GM23248 (cell line): ENCODE measurements at regions not wholly inside any gene's neighbourhood (a gene's known extent, or its start where the extent isn't known, plus 50 kb on each side); places are given as distances from the start of the nearest gene placed in this dataset.

ENCODE experiments used
- DNase-seq: peaks from one replicate; pipeline ENCODE4 v3.0.0-alpha.2; 2015
- H2AFZ ChIP-seq: fragments of 200-600 bp; sonication (generic); 2 replicates; pipeline ENCODE4 v1.6.1; 2016; ENCODE audit warnings: antibody characterized with exemption
- H3F3A ChIP-seq: fragments of 200-600 bp; sonication (generic); 2 replicates; pipeline ENCODE4 v1.6.1; 2016; ENCODE audit warnings: mild to moderate bottlenecking, antibody characterized with exemption, mixed run types; ENCODE audit not compliant: insufficient read depth
- H3K27ac ChIP-seq: fragments of 200-600 bp; sonication (generic); 2 replicates; pipeline ENCODE4 v1.5.1; 2016; ENCODE audit warnings: mild to moderate bottlenecking
- H3K27me3 ChIP-seq: fragments of 200-600 bp; sonication (generic); replicated peaks from 2 replicates; pipeline ENCODE4 v1.6.1; 2016; ENCODE audit warnings: mild to moderate bottlenecking; ENCODE audit not compliant: insufficient read depth
- H3K36me3 ChIP-seq: fragments of 200-600 bp; sonication (generic); 2 replicates; pipeline ENCODE4 v1.6.1; 2016; ENCODE audit warnings: low read depth, mild to moderate bottlenecking
- H3K4me1 ChIP-seq: fragments of 200-600 bp; sonication (generic); 2 replicates; pipeline ENCODE4 v1.6.1; 2016; ENCODE audit warnings: mild to moderate bottlenecking; ENCODE audit not compliant: insufficient read depth
- H3K4me2 ChIP-seq: fragments of 200-600 bp; sonication (generic); one replicate; pipeline ENCODE4 v1.6.1; 2016; ENCODE audit warnings: mild to moderate bottlenecking; ENCODE audit not compliant: unreplicated experiment
- H3K4me3 ChIP-seq: fragments of 200-600 bp; sonication (generic); 2 replicates; pipeline ENCODE4 v1.5.1; 2016; ENCODE audit warnings: mild to moderate bottlenecking
- H3K79me2 ChIP-seq: fragments of 200-600 bp; sonication (generic); 2 replicates; pipeline ENCODE4 v1.6.1; 2016; ENCODE audit warnings: mild to moderate bottlenecking; ENCODE audit not compliant: insufficient read depth
- H3K9ac ChIP-seq: fragments of 200-600 bp; sonication (generic); 2 replicates; pipeline ENCODE4 v1.6.1; 2016; ENCODE audit warnings: mild to moderate bottlenecking
- H3K9me2 ChIP-seq: fragments of 200-600 bp; sonication (generic); 2 replicates; pipeline ENCODE4 v1.6.1; 2016; ENCODE audit warnings: mixed run types, mild to moderate bottlenecking, moderate library complexity; ENCODE audit not compliant: insufficient read depth
- H3K9me3 ChIP-seq: fragments of 200-600 bp; sonication (generic); one replicate; pipeline ENCODE4 v1.6.1; 2017; ENCODE audit warnings: low read depth
- H4K20me1 ChIP-seq: fragments of 200-600 bp; sonication (generic); 2 replicates; pipeline ENCODE4 v1.6.0; 2016; ENCODE audit not compliant: insufficient read depth
- EZH2 ChIP-seq: fragments of 200-600 bp; sonication (generic); IDR thresholded peaks from 2 replicates; pipeline ENCODE4 v1.6.1; 2018; ENCODE audit warnings: antibody characterized with exemption, mild to moderate bottlenecking; ENCODE audit not compliant: insufficient read depth, poor library complexity, severe bottlenecking
- EZH2phosphoT487 ChIP-seq: fragments of 200-600 bp; sonication (generic); IDR thresholded peaks from 2 replicates; pipeline ENCODE4 v1.6.1; 2018; ENCODE audit warnings: antibody characterized with exemption, moderate library complexity, mild to moderate bottlenecking, low read depth; ENCODE audit not compliant: insufficient read depth
- WGBS, 2 experiments: methylation state at CpG; one replicate each; pipeline ENCODE4 v1.1.6; 2015 to 2017; ENCODE audit warnings: low lambda C conversion rate in 2 of 2, low coverage in 1 of 2; ENCODE audit errors: missing lambda C conversion rate in 2 of 2; 5-methylcytosine and 5-hydroxymethylcytosine counted together
- in situ Hi-C: fragments of 300-500 bp; cut with MboI; formaldehyde crosslinking; loops from 2 replicates; pipeline ENCODE4 v1.15.0; 2020

DNA sequence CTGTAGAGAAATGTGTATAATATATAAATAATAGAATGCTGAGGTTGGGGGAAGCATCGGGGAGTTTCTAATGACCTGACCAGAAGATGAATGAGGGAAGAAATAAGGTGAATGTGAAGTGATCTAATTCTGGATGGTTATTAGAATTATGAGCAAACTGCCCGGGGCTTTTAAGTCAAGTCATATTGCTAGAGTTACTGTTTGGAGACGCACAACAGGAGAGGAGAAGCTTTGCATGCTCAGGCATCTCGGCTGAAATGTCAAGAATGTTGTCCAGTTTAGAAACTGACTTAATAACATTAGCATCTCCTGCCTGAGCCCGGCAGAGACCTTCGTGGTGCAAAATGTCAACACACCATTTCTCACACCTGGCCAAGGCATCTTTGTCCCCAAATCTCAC, 119.1 kb downstream of the RRAGC start:
- peak; percentile 4 for DNase-seq
- H4K20me1 ChIP-seq = no peaks in the 10 kb centered on the region
- H3K9me3 ChIP-seq = no peaks in the 10 kb centered on the region
- H2AFZ ChIP-seq = no peak overlapping the region
- H3K9me2 ChIP-seq = no peaks in the 10 kb centered on the region
- H3K27ac ChIP-seq = no peak overlapping the region
- 24 to 36% methylated on average over 6 of the region's 6 CpGs for WGBS, 2 experiments
- H3F3A ChIP-seq = no peaks in the 10 kb centered on the region
- no peak overlapping the region for H3K4me2 ChIP-seq
- in situ Hi-C loops = no loop called here
- TF ChIP-seq EZH2 (no peak), EZH2phosphoT487 (no peak)
- no peaks in the 10 kb centered on the region for H3K36me3 ChIP-seq
- H3K4me1 ChIP-seq = no peaks in the 10 kb centered on the region
- no peaks in the 10 kb centered on the region for H3K79me2 ChIP-seq
- H3K27me3 ChIP-seq = no peaks in the 10 kb centered on the region
- H3K9ac ChIP-seq = no peak overlapping the region
- no peak overlapping the region for H3K4me3 ChIP-seq

DNA sequence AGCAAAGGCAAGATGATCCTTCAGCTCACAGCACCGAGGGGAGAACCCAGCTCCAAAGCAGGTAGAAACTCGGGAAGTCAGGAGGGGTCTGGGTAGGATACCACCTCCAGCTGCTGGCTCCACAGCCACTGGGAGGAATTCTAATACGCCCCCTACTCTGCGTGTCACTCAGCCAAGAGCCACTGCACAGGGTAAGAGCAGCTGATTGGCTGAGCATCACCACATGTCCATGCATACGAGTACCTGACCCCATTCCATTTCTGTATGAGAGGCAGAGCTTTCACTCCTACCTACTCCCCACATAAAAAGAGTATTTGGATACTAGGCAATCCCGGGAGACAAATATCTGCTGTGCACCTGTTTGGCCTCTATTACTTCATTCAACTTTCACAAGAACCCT, 121.4 kb downstream of the RRAGC start:
- no peaks in the 10 kb centered on the region for H3K4me1 ChIP-seq
- DNase-seq = no peak
- no peak overlapping the region for H2AFZ ChIP-seq
- no peaks in the 10 kb centered on the region for H3K36me3 ChIP-seq
- in situ Hi-C loops = no loop called here
- H4K20me1 ChIP-seq = no peaks in the 10 kb centered on the region
- no peak overlapping the region for H3K27ac ChIP-seq
- TF ChIP-seq EZH2 = no peak
- no peak for TF ChIP-seq EZH2phosphoT487
- WGBS, 2 experiments = 7 to 12% methylated on average over 6 of the region's 6 CpGs
- no peak overlapping the region for H3K9ac ChIP-seq
- no peaks in the 10 kb centered on the region for H3K79me2 ChIP-seq
- H3K27me3 ChIP-seq = no peaks in the 10 kb centered on the region
- no peak overlapping the region for H3K4me3 ChIP-seq
- H3K9me2 ChIP-seq = no peaks in the 10 kb centered on the region
- H3K4me2 ChIP-seq = no peak overlapping the region
- H3F3A ChIP-seq = no peaks in the 10 kb centered on the region
- H3K9me3 ChIP-seq = no peaks in the 10 kb centered on the region

DNA sequence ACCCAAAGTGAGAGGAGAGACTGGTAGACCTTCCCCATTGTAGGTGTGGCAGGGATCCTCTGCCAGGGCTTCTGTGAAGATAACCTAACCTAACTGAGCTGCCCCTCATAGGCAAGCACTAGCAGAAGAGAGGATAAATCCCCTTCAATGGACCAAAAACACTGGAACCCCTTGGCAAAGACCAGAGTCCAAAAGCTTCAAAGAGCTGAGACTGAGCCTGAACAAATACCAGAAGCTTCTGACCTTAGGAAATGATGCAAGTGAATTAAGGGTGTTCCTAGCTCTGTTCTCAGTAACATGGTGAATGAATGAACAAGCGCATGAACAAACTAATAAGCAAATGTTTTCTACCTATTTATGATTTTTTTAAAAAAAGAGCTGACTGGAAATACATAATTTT, 123.2 kb downstream of the RRAGC start:
- WGBS, 2 experiments = 47 to 53% methylated on average over 1 of the region's 1 CpG
- Histone ChIP-seq H3K4me3 (no peak overlapping the region), H3K27ac (no peak overlapping the region), H4K20me1 (no peaks in the 10 kb centered on the region), H3K27me3 (no peaks in the 10 kb centered on the region), H3K9me3 (no peaks in the 10 kb centered on the region), H3K36me3 (no peaks in the 10 kb centered on the region), H3K4me2 (no peak overlapping the region), H3K9ac (no peak overlapping the region), H3K9me2 (no peaks in the 10 kb centered on the region), H3F3A (no peaks in the 10 kb centered on the region), H3K4me1 (no peaks in the 10 kb centered on the region), H3K79me2 (no peaks in the 10 kb centered on the region), H2AFZ (no peak overlapping the region)
- in situ Hi-C loops = no loop called here
- no peak for DNase-seq
- TF ChIP-seq EZH2 = no peak
- TF ChIP-seq EZH2phosphoT487 = no peak

DNA sequence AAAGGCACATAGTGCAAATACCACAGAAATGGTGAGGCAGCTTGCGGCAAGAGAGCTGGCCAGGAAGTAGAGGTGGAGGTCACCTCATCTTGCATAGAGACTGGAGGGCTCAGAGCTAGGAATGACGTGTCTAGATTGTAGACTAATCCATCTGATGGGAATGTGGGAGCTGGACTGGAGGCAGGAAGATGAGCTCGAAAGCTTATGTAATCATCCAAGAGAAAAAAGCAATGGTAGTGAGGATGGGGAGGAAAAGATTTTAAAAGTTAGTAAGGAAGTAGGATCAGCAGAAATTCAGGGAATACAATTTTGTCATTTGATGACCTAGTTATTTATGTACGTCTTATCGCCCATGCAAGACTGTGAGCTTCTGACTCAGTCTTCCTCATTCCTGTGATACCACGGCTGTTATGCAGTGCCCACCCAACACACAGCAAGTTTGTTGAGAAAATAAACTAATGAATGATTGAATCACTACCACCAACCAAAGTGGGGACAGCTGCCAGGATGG, 123.9 kb downstream of the RRAGC start:
- H3K27ac ChIP-seq = no peak overlapping the region
- H3K79me2 ChIP-seq = no peaks in the 10 kb centered on the region
- H3K27me3 ChIP-seq = no peaks in the 10 kb centered on the region
- no peaks in the 10 kb centered on the region for H3F3A ChIP-seq
- WGBS, 2 experiments = 35 to 41% methylated on average over 6 of the region's 6 CpGs
- no peak for TF ChIP-seq EZH2phosphoT487
- no peak for TF ChIP-seq EZH2
- no peaks in the 10 kb centered on the region for H3K9me3 ChIP-seq
- H4K20me1 ChIP-seq = no peaks in the 10 kb centered on the region
- H3K9me2 ChIP-seq = no peaks in the 10 kb centered on the region
- no peak overlapping the region for H3K4me2 ChIP-seq
- peak; percentile 50 for DNase-seq
- in situ Hi-C loops = no loop called here
- no peak overlapping the region for H3K4me3 ChIP-seq
- no peaks in the 10 kb centered on the region for H3K4me1 ChIP-seq
- no peak overlapping the region for H3K9ac ChIP-seq
- H2AFZ ChIP-seq = no peak overlapping the region
- H3K36me3 ChIP-seq = no peaks in the 10 kb centered on the region

DNA sequence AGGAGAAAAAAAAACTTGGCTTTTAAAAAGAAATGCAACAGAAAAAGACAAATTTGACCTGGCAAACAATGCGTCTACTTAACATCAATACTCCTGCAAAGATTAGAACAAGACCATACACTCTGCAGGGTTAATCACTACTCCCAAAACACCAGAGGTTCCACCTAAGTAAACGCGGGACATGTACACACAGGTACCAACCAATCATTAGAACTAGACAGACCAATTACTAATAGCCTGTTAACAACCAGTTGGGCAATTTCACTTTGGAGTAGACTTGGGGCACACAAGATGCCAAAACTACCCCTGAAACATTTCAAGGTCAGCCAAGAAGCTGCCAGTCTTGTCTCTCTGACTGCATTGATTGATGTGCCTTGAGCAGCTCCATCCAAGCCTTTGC, 125.8 kb downstream of the RRAGC start:
- no peaks in the 10 kb centered on the region for H3K36me3 ChIP-seq
- H3F3A ChIP-seq = no peaks in the 10 kb centered on the region
- no peaks in the 10 kb centered on the region for H3K9me3 ChIP-seq
- H3K79me2 ChIP-seq = no peaks in the 10 kb centered on the region
- no peaks in the 10 kb centered on the region for H3K9me2 ChIP-seq
- no peak for DNase-seq
- H4K20me1 ChIP-seq = no peaks in the 10 kb centered on the region
- TF ChIP-seq EZH2 (no peak), EZH2phosphoT487 (no peak)
- no peak overlapping the region for H3K4me3 ChIP-seq
- H2AFZ ChIP-seq = no peak overlapping the region
- in situ Hi-C loops = no loop called here
- H3K27ac ChIP-seq = no peak overlapping the region
- no peak overlapping the region for H3K4me2 ChIP-seq
- no peaks in the 10 kb centered on the region for H3K27me3 ChIP-seq
- 44 to 47% methylated on average over 3 of the region's 3 CpGs for WGBS, 2 experiments
- no peaks in the 10 kb centered on the region for H3K4me1 ChIP-seq
- H3K9ac ChIP-seq = no peak overlapping the region
